Pancreas (tissue), 10 donors: ENCODE measurements at regions not wholly inside any gene's neighbourhood (a gene's known extent, or its start where the extent isn't known, plus 50 kb on each side); places are given as distances from the start of the nearest gene placed in this dataset.
A peak's percentile ranks its signal among the peaks of the same experiment; 100 is the strongest.

ENCODE experiments used
- ATAC-seq, 4 donors: fragments of 200-7000 bp; cut with Tn5 transposase; one replicate each; pipeline versions ENCODE4 v1.8.0 to v1.9.1; 2020; ENCODE audit warnings: mild to moderate bottlenecking in 4 of 4, moderate library complexity in 4 of 4
- DNase-seq, 6 donors: peaks; one replicate each; pipeline ENCODE4 v3.0.0-alpha.2; 2020
- FAIRE-seq: peaks from 2 replicates; lab custom pipeline; 2012; peaks lifted over from hg19 to GRCh38; lab: Jason Lieb, UNC
- H3K27ac ChIP-seq, 4 donors: fragments of 200-600 bp; sonication (generic); 1 replicate in 3 of 4; 2 replicates in 1 of 4; pipeline versions ENCODE4 v1.5.0 to v1.8.0; 2020
- H3K27me3 ChIP-seq, 4 donors: fragments of 200-600 bp; one replicate each; pipeline ENCODE4 v1.8.0; 2021
- H3K36me3 ChIP-seq, 3 donors: fragments of 200-600 bp; sonication (generic) in 1 of 3; one replicate each; pipeline versions ENCODE4 v1.5.0 to v1.8.0; 2020 to 2021
- H3K4me1 ChIP-seq, 3 donors: fragments of 200-600 bp; one replicate each; pipeline ENCODE4 v1.8.0; 2021
- H3K4me3 ChIP-seq, 4 donors: fragments of 200-600 bp; sonication (generic) in 2 of 4; one replicate each; pipeline versions ENCODE4 v1.5.0 to v1.8.0; 2020 to 2021
- H3K9me3 ChIP-seq, 4 donors: fragments of 200-600 bp; one replicate each; pipeline ENCODE4 v1.8.0; 2021
- WGBS, 2 donors: extraction: QIAGEN DNeasy Blood & Tissue Kit; methylation state at CpG; one replicate each; pipeline ENCODE4 v1.1.7; 2013; 5-methylcytosine and 5-hydroxymethylcytosine counted together
- intact Hi-C, 3 donors: fragments of 100-400 bp; cut with DNase I; formaldehyde crosslinking; loops; one replicate each; pipeline versions ENCODE4 v1.11.1 to v1.14.2; 2022
- TF ChIP-seq, protein P1 (sequence below), 4 donors: fragments of 200-600 bp; sonication (generic) in 3 of 4; IDR thresholded peaks; one replicate each; pipeline versions ENCODE4 v1.5.0 to v1.8.0; 2021; ENCODE audit warnings: antibody characterized with exemption in 4 of 4
- donor health status: healthy with polysubstance abuse.
- donor health status: DM: no; HTN: no; CAD: no; lungs with moderate emphysema.
- donor health status: DM: no; HTN: no; CAD: no.
- donor health status: control.
- donor health status: control.
- donor health status: Bipolar disorder and iron deficiency.
- donor health status: DM: yes; HTN: yes; CAD: no.
- donor health status: DM: no; HTN: no; CAD: no.
- donor health status: DM: no; HTN: no; CAD: no.
- donor health status: DM: yes; HTN: yes; CAD: no.

DNA sequence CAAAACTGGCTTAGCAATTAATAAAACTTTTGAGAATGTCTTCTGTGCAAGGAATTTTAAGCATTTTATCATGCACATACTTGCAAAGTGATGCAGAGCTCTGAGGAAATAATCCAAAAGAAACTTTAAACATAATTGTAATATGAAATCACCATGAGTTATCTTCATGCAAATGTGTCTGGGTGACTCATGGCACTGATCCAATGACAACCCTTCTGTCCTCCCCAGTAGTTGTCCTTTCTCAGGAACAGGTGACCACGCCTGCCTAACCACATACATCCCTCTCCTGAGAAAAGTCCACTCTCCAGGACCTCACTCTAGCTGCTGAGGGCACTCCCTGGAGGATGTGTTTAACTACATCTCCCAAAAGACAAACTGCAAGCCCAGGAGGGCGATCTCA is 530.6 kb upstream of the IL12A start:
- no peaks in the 10 kb centered on the region for H3K4me1 ChIP-seq
- H3K36me3 ChIP-seq = no peaks in the 10 kb centered on the region
- H3K27me3 ChIP-seq = no peaks in the 10 kb centered on the region
- DNase-seq = peak in 1 of 6 donors; percentile 18
- H3K27ac ChIP-seq = no peak overlapping the region
- intact Hi-C loops = no loop called here
- WGBS, 2 donors = 40 to 49% methylated on average over 2 of the region's 2 CpGs
- no peak overlapping the region for H3K4me3 ChIP-seq
- no peak for FAIRE-seq
- TF ChIP-seq, protein P1, sequence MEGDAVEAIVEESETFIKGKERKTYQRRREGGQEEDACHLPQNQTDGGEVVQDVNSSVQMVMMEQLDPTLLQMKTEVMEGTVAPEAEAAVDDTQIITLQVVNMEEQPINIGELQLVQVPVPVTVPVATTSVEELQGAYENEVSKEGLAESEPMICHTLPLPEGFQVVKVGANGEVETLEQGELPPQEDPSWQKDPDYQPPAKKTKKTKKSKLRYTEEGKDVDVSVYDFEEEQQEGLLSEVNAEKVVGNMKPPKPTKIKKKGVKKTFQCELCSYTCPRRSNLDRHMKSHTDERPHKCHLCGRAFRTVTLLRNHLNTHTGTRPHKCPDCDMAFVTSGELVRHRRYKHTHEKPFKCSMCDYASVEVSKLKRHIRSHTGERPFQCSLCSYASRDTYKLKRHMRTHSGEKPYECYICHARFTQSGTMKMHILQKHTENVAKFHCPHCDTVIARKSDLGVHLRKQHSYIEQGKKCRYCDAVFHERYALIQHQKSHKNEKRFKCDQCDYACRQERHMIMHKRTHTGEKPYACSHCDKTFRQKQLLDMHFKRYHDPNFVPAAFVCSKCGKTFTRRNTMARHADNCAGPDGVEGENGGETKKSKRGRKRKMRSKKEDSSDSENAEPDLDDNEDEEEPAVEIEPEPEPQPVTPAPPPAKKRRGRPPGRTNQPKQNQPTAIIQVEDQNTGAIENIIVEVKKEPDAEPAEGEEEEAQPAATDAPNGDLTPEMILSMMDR (IDR thresholded peaks at IDR 0.05) = no peak
- no peaks in the 10 kb centered on the region for H3K9me3 ChIP-seq
- ATAC-seq = peak in 2 of 4 donors; percentile 27 to 66

DNA sequence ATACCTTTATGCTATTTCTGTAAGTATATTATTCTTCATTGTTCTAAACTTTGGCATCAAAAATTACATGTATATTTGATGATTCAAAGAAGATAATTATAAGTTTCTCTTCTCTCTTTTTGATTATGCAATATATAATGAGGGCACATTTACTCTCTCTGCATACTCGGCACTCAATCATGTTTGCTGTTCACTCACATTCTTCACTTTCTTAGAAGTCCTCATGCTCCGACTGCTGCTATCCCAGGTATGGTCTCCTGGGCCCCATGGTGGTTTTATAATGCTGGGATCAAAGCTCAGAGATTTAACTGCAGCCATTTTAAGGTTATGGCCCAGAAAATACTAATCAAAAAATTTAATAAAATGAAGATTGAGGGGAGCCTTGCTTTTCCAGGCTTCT is 529.7 kb upstream of the IL12A start:
- TF ChIP-seq, protein P1 (IDR thresholded peaks at IDR 0.05) = no peak
- WGBS, 2 donors = 37 to 51% methylated on average over 2 of the region's 2 CpGs
- FAIRE-seq (no peak), DNase-seq (no peak), ATAC-seq (no peak)
- Histone ChIP-seq H3K27me3 (no peaks in the 10 kb centered on the region), H3K4me1 (no peaks in the 10 kb centered on the region), H3K36me3 (no peaks in the 10 kb centered on the region), H3K27ac (no peak overlapping the region), H3K9me3 (no peaks in the 10 kb centered on the region), H3K4me3 (no peak overlapping the region)
- intact Hi-C loops = no loop called here

DNA sequence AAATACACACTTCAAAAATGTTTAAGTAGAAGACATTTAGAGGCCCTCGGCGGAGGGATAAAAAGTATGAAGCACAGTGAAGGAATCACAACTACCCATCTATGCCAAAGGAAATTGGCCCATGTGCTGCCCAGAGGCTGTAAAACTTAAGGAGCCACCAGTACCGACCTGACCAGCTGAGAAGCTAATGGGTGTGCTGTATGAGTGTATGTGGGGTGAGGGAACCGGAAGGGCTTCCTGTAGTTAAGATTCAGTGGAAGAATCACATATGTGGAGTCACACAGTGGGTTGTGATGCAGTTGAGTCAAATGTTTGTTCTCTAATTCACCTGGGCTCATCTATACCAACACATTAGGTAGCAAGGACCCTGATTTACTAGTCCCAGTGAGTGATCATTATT is 516.0 kb upstream of the IL12A start:
- no peak overlapping the region for H3K27ac ChIP-seq
- H3K4me1 ChIP-seq = no peaks in the 10 kb centered on the region
- H3K4me3 ChIP-seq = no peak overlapping the region
- FAIRE-seq = no peak
- H3K27me3 ChIP-seq = no peaks in the 10 kb centered on the region
- TF ChIP-seq, protein P1 (IDR thresholded peaks at IDR 0.05) = no peak
- H3K9me3 ChIP-seq = no peaks in the 10 kb centered on the region
- DNase-seq = no peak
- ATAC-seq = no peak
- intact Hi-C loops = no loop called here
- H3K36me3 ChIP-seq = no peaks in the 10 kb centered on the region
- 55 to 61% methylated on average over 4 of the region's 4 CpGs for WGBS, 2 donors

DNA sequence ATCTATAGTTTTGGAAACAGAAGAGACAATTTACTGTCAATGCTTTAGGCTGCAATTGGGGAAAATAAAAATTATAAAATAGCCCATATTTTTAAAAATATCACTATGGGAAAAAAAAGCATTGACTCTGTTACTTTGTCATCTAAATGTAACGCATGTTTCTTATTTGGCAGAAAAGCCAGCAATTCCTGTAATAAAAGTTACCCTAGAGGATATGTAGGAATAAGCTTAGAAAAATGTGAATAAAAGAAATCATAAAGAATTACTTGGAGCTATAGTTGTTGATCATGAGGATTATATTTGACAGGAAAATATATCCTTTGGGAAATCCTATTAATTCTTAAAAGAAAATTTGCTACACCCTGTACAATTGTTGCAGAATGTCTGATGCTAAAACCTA is 515.4 kb upstream of the IL12A start:
- 58 to 74% methylated on average over 1 of the region's 1 CpG for WGBS, 2 donors
- FAIRE-seq (no peak), ATAC-seq (no peak), DNase-seq (no peak)
- no peaks in the 10 kb centered on the region for H3K27me3 ChIP-seq
- no peaks in the 10 kb centered on the region for H3K36me3 ChIP-seq
- intact Hi-C loops = no loop called here
- TF ChIP-seq, protein P1 (IDR thresholded peaks at IDR 0.05) = no peak
- no peaks in the 10 kb centered on the region for H3K4me1 ChIP-seq
- H3K4me3 ChIP-seq = no peak overlapping the region
- H3K9me3 ChIP-seq = no peaks in the 10 kb centered on the region
- H3K27ac ChIP-seq = no peak overlapping the region

DNA sequence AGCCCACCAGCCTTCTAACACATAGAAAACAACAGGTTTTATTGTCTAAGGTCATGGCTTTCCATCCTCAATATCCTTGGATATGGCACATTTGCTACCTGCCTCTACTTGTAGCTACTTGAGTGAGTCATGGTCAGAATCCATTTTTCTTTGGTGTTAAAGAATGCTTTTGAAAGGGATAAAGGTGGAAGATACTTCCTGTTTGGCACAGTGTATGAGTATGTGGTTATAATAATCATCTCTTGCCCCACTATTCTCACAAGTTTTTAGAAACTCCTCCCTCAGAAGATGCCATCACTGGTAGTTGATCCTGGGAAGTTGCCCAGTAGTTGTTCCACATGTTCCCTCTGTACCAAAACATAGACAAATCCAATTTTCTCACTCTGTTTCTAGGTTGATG is 508.6 kb upstream of the IL12A start:
- TF ChIP-seq, protein P1 (IDR thresholded peaks at IDR 0.05) = no peak
- Histone ChIP-seq H3K27me3 (no peaks in the 10 kb centered on the region), H3K4me1 (no peaks in the 10 kb centered on the region), H3K9me3 (no peaks in the 10 kb centered on the region), H3K27ac (no peak overlapping the region), H3K4me3 (no peak overlapping the region), H3K36me3 (no peaks in the 10 kb centered on the region)
- FAIRE-seq = no peak
- ATAC-seq = no peak
- no peak for DNase-seq
- intact Hi-C loops = no loop called here
